ENCODE measurements at regions not wholly inside any gene's neighbourhood (a gene's known extent, or its start where the extent isn't known, plus 50 kb on each side); places are given as distances from the start of the nearest gene placed in this dataset.

- Mint-ChIP-seq H3K27ac (no peak overlapping the region), H3K27me3 (ENCODE audit: low read depth) (no peaks in the 10 kb centered on the region), H3K9me3 (peaks cover 2% of the 10 kb centered on the region), H3K4me1 (ENCODE audit: low read depth) (no peaks in the 10 kb centered on the region), H3K4me3 (no peak overlapping the region), H3K36me3 (ENCODE audit: low read depth) (no peaks in the 10 kb centered on the region)
- CTCF ChIA-PET = interaction anchor here (0.6 kb wide), 1 partner anchor 9 kb away, joined by 5 read pairs; no protein-coding TSS in a partner anchor
- intact Hi-C loops (cut with micrococcal nuclease) = no loop called here
- no peak for DNase-seq
These were observed 130.1 kb downstream of the P2RY1 start for GRCh38 chr3:152964911-152965609.

DNA sequence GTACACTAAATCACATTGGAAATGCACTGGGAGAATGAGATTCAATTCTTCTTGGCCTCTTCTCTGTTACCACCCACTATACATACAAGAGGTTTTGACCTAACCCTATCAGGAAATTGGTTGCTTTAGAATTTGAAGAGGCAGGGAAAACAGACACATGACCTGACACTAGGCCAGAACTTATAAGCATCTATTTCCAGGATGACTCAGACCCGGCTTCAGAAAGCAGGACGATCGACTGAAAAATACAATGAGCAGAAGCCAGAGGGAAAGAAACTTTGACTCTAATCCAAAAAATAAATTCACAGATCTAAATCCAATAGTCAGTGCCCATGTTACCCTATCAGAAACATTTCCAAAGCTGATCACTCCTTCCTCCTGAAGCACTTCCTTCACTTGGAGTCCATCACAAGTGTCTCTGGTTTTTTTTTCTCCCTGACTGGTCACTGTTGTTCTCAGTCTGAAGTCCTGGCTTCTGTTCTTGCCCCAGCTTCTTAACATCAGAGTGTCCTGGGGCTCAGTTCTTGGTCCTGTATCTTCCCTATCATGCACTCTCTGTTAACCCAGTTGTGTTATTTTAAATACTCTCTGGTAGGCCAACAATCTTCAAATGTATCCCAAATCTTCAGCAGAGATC is 133.6 kb downstream of the P2RY1 start:
- no peaks in the 10 kb centered on the region for H3K27me3 Mint-ChIP-seq (ENCODE audit: low read depth)
- no peaks in the 10 kb centered on the region for H3K4me1 Mint-ChIP-seq (ENCODE audit: low read depth)
- no peaks in the 10 kb centered on the region for H3K36me3 Mint-ChIP-seq (ENCODE audit: low read depth)
- DNase-seq = no peak
- H3K9me3 Mint-ChIP-seq = peaks cover 2% of the 10 kb centered on the region
- no peak overlapping the region for H3K27ac Mint-ChIP-seq
- H3K4me3 Mint-ChIP-seq = no peak overlapping the region
- intact Hi-C loops (cut with micrococcal nuclease) = no loop called here
- CTCF ChIA-PET = no interaction called here

GRCh38 chr3:152969557-152970300 is 134.8 kb downstream of the P2RY1 start:
- H3K9me3 Mint-ChIP-seq = peaks cover 2% of the 10 kb centered on the region
- no peak for DNase-seq
- no peaks in the 10 kb centered on the region for H3K36me3 Mint-ChIP-seq (ENCODE audit: low read depth)
- intact Hi-C loops (cut with micrococcal nuclease) = no loop called here
- CTCF ChIA-PET = no interaction called here
- no peaks in the 10 kb centered on the region for H3K27me3 Mint-ChIP-seq (ENCODE audit: low read depth)
- no peak overlapping the region for H3K4me3 Mint-ChIP-seq
- H3K4me1 Mint-ChIP-seq (ENCODE audit: low read depth) = no peaks in the 10 kb centered on the region
- no peak overlapping the region for H3K27ac Mint-ChIP-seq

GRCh38 chr3:152970851-152971250 is 135.9 kb downstream of the P2RY1 start:
- Mint-ChIP-seq H3K4me3 (no peak overlapping the region), H3K27ac (no peak overlapping the region), H3K9me3 (peaks cover 2% of the 10 kb centered on the region), H3K27me3 (ENCODE audit: low read depth) (no peaks in the 10 kb centered on the region), H3K4me1 (ENCODE audit: low read depth) (no peaks in the 10 kb centered on the region), H3K36me3 (ENCODE audit: low read depth) (no peaks in the 10 kb centered on the region)
- CTCF ChIA-PET = no interaction called here
- no peak for DNase-seq
- intact Hi-C loops (cut with micrococcal nuclease) = no loop called here

DNA sequence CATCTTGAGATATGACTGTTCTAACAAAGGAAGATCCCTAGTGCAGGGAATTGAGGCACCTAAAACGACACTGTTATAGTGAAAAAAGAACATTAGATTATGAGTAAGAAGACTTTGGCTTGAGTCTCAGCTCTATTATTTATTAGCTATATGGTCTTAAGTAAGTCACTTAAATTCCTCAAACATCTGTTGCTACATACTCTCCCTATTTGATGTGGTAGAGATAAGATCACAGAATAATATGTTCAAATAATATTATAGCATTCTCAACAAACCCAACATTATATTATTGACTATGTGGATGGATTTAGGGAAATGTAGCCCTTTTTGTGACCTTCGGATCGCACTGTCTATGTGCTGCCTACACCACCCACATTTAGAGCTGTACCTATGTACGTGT is 136.9 kb downstream of the P2RY1 start:
- no peak overlapping the region for H3K4me3 Mint-ChIP-seq
- intact Hi-C loops (cut with micrococcal nuclease) = no loop called here
- H3K9me3 Mint-ChIP-seq = no peaks in the 10 kb centered on the region
- no peaks in the 10 kb centered on the region for H3K27me3 Mint-ChIP-seq (ENCODE audit: low read depth)
- DNase-seq = no peak
- CTCF ChIA-PET = no interaction called here
- no peaks in the 10 kb centered on the region for H3K4me1 Mint-ChIP-seq (ENCODE audit: low read depth)
- no peak overlapping the region for H3K27ac Mint-ChIP-seq
- H3K36me3 Mint-ChIP-seq (ENCODE audit: low read depth) = no peaks in the 10 kb centered on the region

- H3K4me3 Mint-ChIP-seq = no peak overlapping the region
These were observed 138.6 kb downstream of the P2RY1 start for GRCh38 chr3:152973575-152973974.

DNA sequence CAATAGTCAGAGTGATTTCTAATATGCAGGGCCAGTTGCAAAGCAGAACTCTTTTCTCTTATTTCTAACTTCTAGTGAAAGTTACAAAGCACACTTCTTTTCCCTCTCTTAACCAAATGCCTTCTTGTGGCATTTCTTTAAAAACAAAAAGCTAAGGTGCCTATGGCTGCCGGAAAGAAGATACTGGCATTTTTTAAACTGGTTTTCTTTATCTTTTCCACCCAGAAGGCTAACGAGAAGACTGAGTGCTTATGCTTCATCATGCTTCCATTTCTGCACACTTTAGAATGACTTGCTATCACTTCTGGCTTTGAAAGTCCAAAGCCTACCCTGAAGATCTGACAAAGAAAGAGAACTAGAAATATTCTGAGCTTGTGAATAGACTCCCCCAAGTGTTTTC is 141.3 kb downstream of the P2RY1 start:
- Mint-ChIP-seq H3K27ac (no peak overlapping the region), H3K4me3 (no peak overlapping the region), H3K27me3 (ENCODE audit: low read depth) (peaks cover 8% of the 10 kb centered on the region), H3K4me1 (ENCODE audit: low read depth) (no peaks in the 10 kb centered on the region), H3K36me3 (ENCODE audit: low read depth) (no peaks in the 10 kb centered on the region), H3K9me3 (no peaks in the 10 kb centered on the region)
- intact Hi-C loops (cut with micrococcal nuclease) = no loop called here
- CTCF ChIA-PET = no interaction called here
- DNase-seq = no peak

More at GRCh38 chr3:152973575-152973974, 138.6 kb downstream of the P2RY1 start:
- Mint-ChIP-seq H3K9me3 (no peaks in the 10 kb centered on the region), H3K36me3 (ENCODE audit: low read depth) (no peaks in the 10 kb centered on the region), H3K4me1 (ENCODE audit: low read depth) (no peaks in the 10 kb centered on the region), H3K27me3 (ENCODE audit: low read depth) (peaks cover 2% of the 10 kb centered on the region), H3K27ac (no peak overlapping the region)
- no peak for DNase-seq
- CTCF ChIA-PET = interaction anchor here (0.9 kb wide), 1 partner anchor 1052 kb away, joined by 3 read pairs; no protein-coding TSS in a partner anchor
- intact Hi-C loops (cut with micrococcal nuclease) = no loop called here

DNA sequence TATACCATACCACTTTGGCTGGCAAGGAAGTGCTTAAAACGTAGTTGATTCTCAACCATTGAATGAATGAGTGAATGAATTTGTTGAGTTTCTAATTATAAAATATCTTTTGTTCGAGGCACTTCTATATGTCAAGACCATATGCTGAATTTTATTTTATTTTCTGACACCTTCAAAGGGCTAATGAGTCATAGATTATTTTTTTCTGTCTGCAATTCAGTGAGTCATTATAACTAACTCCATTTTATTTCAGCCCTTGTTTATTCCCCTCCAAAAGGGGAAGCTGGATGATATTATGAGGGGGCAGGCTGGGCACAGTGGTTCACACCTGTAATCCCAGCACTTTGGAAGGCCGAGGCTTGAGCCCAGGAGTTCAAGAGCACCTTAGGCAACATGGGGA is 142.4 kb downstream of the P2RY1 start:
- CTCF ChIA-PET = no interaction called here
- no peak overlapping the region for H3K27ac Mint-ChIP-seq

DNA sequence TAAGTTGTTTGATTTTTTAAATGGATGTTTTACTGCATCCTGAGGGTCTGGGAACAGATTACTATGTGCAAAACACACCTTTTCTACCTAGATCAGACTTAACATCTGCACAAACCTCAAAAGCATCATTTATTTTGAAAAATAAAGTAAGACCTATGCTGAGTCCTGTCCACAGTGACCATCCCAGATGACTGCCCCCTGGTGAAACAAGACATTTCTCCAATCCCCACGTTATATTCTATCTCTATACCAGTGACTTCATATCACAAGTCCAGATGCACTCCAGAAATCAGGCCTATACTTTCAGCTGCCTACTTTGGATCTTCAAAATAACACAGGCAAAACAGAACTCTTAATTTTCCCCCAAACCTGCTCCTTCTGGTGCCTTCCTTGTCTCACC is 143.2 kb downstream of the P2RY1 start:
- no peaks in the 10 kb centered on the region for H3K9me3 Mint-ChIP-seq
- H3K27me3 Mint-ChIP-seq (ENCODE audit: low read depth) = peaks cover 17% of the 10 kb centered on the region
- H3K4me1 Mint-ChIP-seq (ENCODE audit: low read depth) = no peaks in the 10 kb centered on the region
- H3K27ac Mint-ChIP-seq = no peak overlapping the region
- CTCF ChIA-PET = no interaction called here
- intact Hi-C loops (cut with micrococcal nuclease) = no loop called here
- no peak for DNase-seq
- H3K4me3 Mint-ChIP-seq = no peak overlapping the region
- no peaks in the 10 kb centered on the region for H3K36me3 Mint-ChIP-seq (ENCODE audit: low read depth)

More for the DNA sequence above, 142.4 kb downstream of the P2RY1 start:
- peaks cover 11% of the 10 kb centered on the region for H3K27me3 Mint-ChIP-seq (ENCODE audit: low read depth)
- H3K36me3 Mint-ChIP-seq (ENCODE audit: low read depth) = no peaks in the 10 kb centered on the region
- no peak for DNase-seq
- H3K4me3 Mint-ChIP-seq = no peak overlapping the region
- H3K9me3 Mint-ChIP-seq = no peaks in the 10 kb centered on the region
- H3K4me1 Mint-ChIP-seq (ENCODE audit: low read depth) = no peaks in the 10 kb centered on the region
- intact Hi-C loops (cut with micrococcal nuclease) = no loop called here

DNA sequence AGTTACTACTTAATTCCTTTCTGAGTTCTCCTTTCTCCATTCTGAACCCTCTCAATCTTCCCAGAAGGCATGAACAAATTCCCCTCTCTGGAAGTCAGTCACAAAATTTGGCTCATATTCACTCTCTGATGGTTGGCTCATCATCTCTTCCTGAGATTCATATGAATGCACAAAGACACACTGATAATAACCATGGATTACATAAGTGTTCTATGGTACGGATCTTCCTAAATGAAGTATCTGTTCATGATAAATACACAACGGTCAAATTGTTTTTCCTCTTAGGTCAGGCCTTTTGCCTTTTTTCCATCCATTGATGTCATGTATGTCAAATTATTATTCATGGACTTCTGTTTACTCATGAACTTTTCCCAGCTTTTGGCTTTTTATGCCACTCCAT is 162.6 kb downstream of the P2RY1 start:
- no peak for DNase-seq
- H3K4me3 Mint-ChIP-seq = no peak overlapping the region
- H3K36me3 Mint-ChIP-seq (ENCODE audit: low read depth) = no peaks in the 10 kb centered on the region
- no peaks in the 10 kb centered on the region for H3K9me3 Mint-ChIP-seq
- CTCF ChIA-PET = no interaction called here
- intact Hi-C loops (cut with micrococcal nuclease) = no loop called here
- H3K27ac Mint-ChIP-seq = no peak overlapping the region
- peaks cover 4% of the 10 kb centered on the region for H3K27me3 Mint-ChIP-seq (ENCODE audit: low read depth)
- no peaks in the 10 kb centered on the region for H3K4me1 Mint-ChIP-seq (ENCODE audit: low read depth)

DNA sequence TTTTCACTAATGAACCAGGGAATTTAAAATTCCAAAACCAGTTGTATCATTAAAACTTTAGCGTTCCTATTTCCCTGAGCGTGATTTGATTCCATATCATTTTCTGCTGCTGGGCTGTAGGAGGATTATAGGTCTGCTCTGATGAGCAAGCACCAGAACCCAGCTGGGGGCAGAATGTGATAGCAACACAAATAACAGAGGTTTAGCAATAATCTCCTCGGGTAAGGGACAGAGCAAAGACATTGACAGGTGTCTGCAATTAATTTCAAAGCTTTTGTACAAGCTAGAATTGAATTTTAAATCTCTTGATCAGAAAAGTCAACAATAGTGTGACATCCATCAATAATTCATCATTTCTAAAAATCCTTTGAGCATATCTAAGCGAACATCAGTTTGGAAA is 163.4 kb upstream of the RAP2B start:
- intact Hi-C loops (cut with micrococcal nuclease) = no loop called here
- no peak for DNase-seq
- H3K27ac Mint-ChIP-seq = no peak overlapping the region
- H3K4me3 Mint-ChIP-seq = no peak overlapping the region
- no peaks in the 10 kb centered on the region for H3K9me3 Mint-ChIP-seq
- no peaks in the 10 kb centered on the region for H3K36me3 Mint-ChIP-seq (ENCODE audit: low read depth)
- CTCF ChIA-PET = no interaction called here
- H3K4me1 Mint-ChIP-seq (ENCODE audit: low read depth) = no peaks in the 10 kb centered on the region
- peaks cover 4% of the 10 kb centered on the region for H3K27me3 Mint-ChIP-seq (ENCODE audit: low read depth)

DNA sequence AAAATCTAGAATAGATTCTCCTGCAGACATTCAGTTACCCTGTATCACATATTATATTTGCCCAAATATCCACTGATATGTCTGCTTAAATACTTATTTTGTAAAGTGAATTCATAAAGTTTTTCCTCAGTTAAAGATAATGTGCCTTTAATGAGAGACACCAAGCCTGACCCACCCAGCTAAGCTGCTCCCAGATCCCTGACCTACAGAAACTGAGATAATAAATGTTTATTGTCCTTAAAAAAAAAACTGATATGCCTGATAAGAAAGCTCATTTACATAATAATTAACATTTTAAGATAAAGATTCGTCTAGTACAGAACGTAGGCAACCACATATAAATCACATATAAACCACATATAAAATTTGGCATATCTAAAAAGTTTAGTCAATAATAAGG is 161.7 kb upstream of the RAP2B start:
- H3K36me3 Mint-ChIP-seq (ENCODE audit: low read depth) = no peaks in the 10 kb centered on the region
- no peaks in the 10 kb centered on the region for H3K9me3 Mint-ChIP-seq
- no peak overlapping the region for H3K4me3 Mint-ChIP-seq
- DNase-seq = no peak
- no peak overlapping the region for H3K27ac Mint-ChIP-seq
- intact Hi-C loops (cut with micrococcal nuclease) = no loop called here
- no peaks in the 10 kb centered on the region for H3K4me1 Mint-ChIP-seq (ENCODE audit: low read depth)
- H3K27me3 Mint-ChIP-seq (ENCODE audit: low read depth) = peaks cover 4% of the 10 kb centered on the region
- CTCF ChIA-PET = no interaction called here

Measured in activated naive CD4-positive, alpha-beta T cell treated with anti-CD3 and anti-CD28 coated beads for 36 hours (primary cell).